ENCODE measurements at regions not wholly inside any gene's neighbourhood (a gene's known extent, or its start where the extent isn't known, plus 50 kb on each side); places are given as distances from the start of the nearest gene placed in this dataset.

- no peaks in the 10 kb centered on the region for H3K36me3 ChIP-seq
- no peaks in the 10 kb centered on the region for H3K27me3 ChIP-seq
- H3K4me3 ChIP-seq, result no peak overlapping the region
- intact Hi-C loops (cut with DNase I; ENCODE audit: low total_unique reads), result no loop called here
- no peak overlapping the region for H3K27ac ChIP-seq
- no peaks in the 10 kb centered on the region for H3K4me1 ChIP-seq
- no peak for TF ChIP-seq POLR2A (IDR thresholded peaks at IDR 0.05)
- no peak for TF ChIP-seq POLR2AphosphoS5 (IDR thresholded peaks at IDR 0.05)
- no peak for TF ChIP-seq CTCF (IDR thresholded peaks at IDR 0.05)
- no peak for DNase-seq (ENCODE audit: low spot score in 2 of 2)
- H3K9me3 ChIP-seq, result no peaks in the 10 kb centered on the region
These were observed 461.4 kb downstream of the GALR1 start for GRCh38 chr18:77711096-77711495.

- Histone ChIP-seq H3K9me3 (no peaks in the 10 kb centered on the region), H3K4me1 (no peaks in the 10 kb centered on the region), H3K27me3 (peaks cover 0 to 19% of the 10 kb centered on the region in 2 donors), H3K27ac (no peak overlapping the region), H3K36me3 (no peaks in the 10 kb centered on the region), H3K4me3 (no peak overlapping the region)
- intact Hi-C loops (cut with DNase I; ENCODE audit: low total_unique reads), result loop anchor here (1.0 kb wide), 1 partner anchor 15 kb away; no protein-coding TSS in a partner anchor
- no peak for DNase-seq (ENCODE audit: low spot score in 2 of 2)
- TF ChIP-seq POLR2A (IDR thresholded peaks at IDR 0.05) (no peak), CTCF (IDR thresholded peaks at IDR 0.05) (no peak), POLR2AphosphoS5 (IDR thresholded peaks at IDR 0.05) (no peak)
These were observed 465.1 kb downstream of the GALR1 start for GRCh38 chr18:77714716-77715115.

GRCh38 chr18:77716282-77716681 is 466.6 kb downstream of the GALR1 start:
- DNase-seq (ENCODE audit: low spot score in 2 of 2), result no peak
- no peak overlapping the region for H3K27ac ChIP-seq
- H3K4me3 ChIP-seq, result no peak overlapping the region
- no peaks in the 10 kb centered on the region for H3K9me3 ChIP-seq
- intact Hi-C loops (cut with DNase I; ENCODE audit: low total_unique reads), result no loop called here
- H3K4me1 ChIP-seq, result no peaks in the 10 kb centered on the region
- no peak for TF ChIP-seq POLR2AphosphoS5 (IDR thresholded peaks at IDR 0.05)
- no peak for TF ChIP-seq POLR2A (IDR thresholded peaks at IDR 0.05)
- no peak for TF ChIP-seq CTCF (IDR thresholded peaks at IDR 0.05)
- H3K27me3 ChIP-seq, result peaks cover 0 to 23% of the 10 kb centered on the region in 2 donors
- no peaks in the 10 kb centered on the region for H3K36me3 ChIP-seq

GRCh38 chr18:77733292-77733903 is 483.8 kb downstream of the GALR1 start:
- TF ChIP-seq CTCF (IDR thresholded peaks at IDR 0.05) (no peak), POLR2AphosphoS5 (IDR thresholded peaks at IDR 0.05) (no peak), POLR2A (IDR thresholded peaks at IDR 0.05) (no peak)
- Histone ChIP-seq H3K27me3 (peaks cover 0 to 11% of the 10 kb centered on the region in 2 donors), H3K4me1 (no peaks in the 10 kb centered on the region), H3K27ac (no peak overlapping the region), H3K36me3 (no peaks in the 10 kb centered on the region), H3K4me3 (no peak overlapping the region), H3K9me3 (no peaks in the 10 kb centered on the region)
- intact Hi-C loops (cut with DNase I; ENCODE audit: low total_unique reads), result no loop called here
- no peak for DNase-seq (ENCODE audit: low spot score in 2 of 2)

- Histone ChIP-seq H3K27ac (no peak overlapping the region), H3K36me3 (no peaks in the 10 kb centered on the region), H3K9me3 (no peaks in the 10 kb centered on the region), H3K4me1 (no peaks in the 10 kb centered on the region), H3K4me3 (no peak overlapping the region), H3K27me3 (peaks cover 0 to 10% of the 10 kb centered on the region in 2 donors)
- intact Hi-C loops (cut with DNase I; ENCODE audit: low total_unique reads), result no loop called here
- TF ChIP-seq CTCF (IDR thresholded peaks at IDR 0.05) (no peak), POLR2A (IDR thresholded peaks at IDR 0.05) (no peak), POLR2AphosphoS5 (IDR thresholded peaks at IDR 0.05) (no peak)
- no peak for DNase-seq (ENCODE audit: low spot score in 2 of 2)
These were observed 487.2 kb downstream of the GALR1 start for GRCh38 chr18:77736842-77737241.
